ENCODE measurements at regions not wholly inside any gene's neighbourhood (a gene's known extent, or its start where the extent isn't known, plus 50 kb on each side); places are given as distances from the start of the nearest gene placed in this dataset.

DNA sequence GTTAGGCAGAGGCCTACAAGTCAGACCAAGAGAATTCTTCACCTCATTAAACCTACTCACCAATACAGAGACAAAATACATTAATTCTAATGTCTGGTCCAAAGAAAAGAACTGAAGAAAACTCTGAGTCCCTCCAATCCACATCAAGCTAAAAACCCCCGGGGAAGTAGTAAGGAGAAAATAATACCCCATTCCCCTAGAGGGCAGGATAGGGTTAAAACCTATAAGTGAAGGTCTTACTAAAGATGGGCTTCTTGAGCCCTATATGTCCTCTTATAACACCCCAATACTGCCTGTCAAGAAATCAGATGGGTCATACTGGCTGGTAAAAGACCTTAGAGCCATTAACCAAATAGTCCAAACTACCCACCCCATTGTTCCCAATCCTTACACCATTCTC lies 141.3 kb upstream of the TMEM106B start:
- Histone ChIP-seq H3K9ac (ENCODE audit: low read length) (no peak overlapping the region), H3K27me3 (replicated peaks; ENCODE audit: control insufficient read depth, insufficient read depth, low read length) (no peaks in the 10 kb centered on the region), H3K4me1 (ENCODE audit: control insufficient read depth, insufficient read depth, low read length) (no peaks in the 10 kb centered on the region), H3K36me3 (ENCODE audit: control insufficient read depth, insufficient read depth, low read length, severe bottlenecking) (no peaks in the 10 kb centered on the region), H3K9me3 (ENCODE audit: control insufficient read depth, low read length) (peaks cover 9% of the 10 kb centered on the region), H3K4me3 (ENCODE audit: low read length) (no peak overlapping the region)
- no peak for DNase-seq (ENCODE audit: low read depth)

GRCh38 chr7:12074889-12075288 lies 136.2 kb upstream of the TMEM106B start:
- no peak for DNase-seq (ENCODE audit: low read depth)
- no peaks in the 10 kb centered on the region for H3K36me3 ChIP-seq (ENCODE audit: control insufficient read depth, insufficient read depth, low read length, severe bottlenecking)
- H3K9me3 ChIP-seq (ENCODE audit: control insufficient read depth, low read length) = peaks cover 22% of the 10 kb centered on the region

GRCh38 chr7:12080006-12080405 lies 131.1 kb upstream of the TMEM106B start:
- no peaks in the 10 kb centered on the region for H3K27me3 ChIP-seq (replicated peaks; ENCODE audit: control insufficient read depth, insufficient read depth, low read length)
- no peaks in the 10 kb centered on the region for H3K4me1 ChIP-seq (ENCODE audit: control insufficient read depth, insufficient read depth, low read length)
- DNase-seq (ENCODE audit: low read depth) = no peak
- no peaks in the 10 kb centered on the region for H3K36me3 ChIP-seq (ENCODE audit: control insufficient read depth, insufficient read depth, low read length, severe bottlenecking)
- no peak overlapping the region for H3K9ac ChIP-seq (ENCODE audit: low read length)
- no peak overlapping the region for H3K4me3 ChIP-seq (ENCODE audit: low read length)
- peaks cover 10% of the 10 kb centered on the region for H3K9me3 ChIP-seq (ENCODE audit: control insufficient read depth, low read length)

More at GRCh38 chr7:12074889-12075288, 136.2 kb upstream of the TMEM106B start:
- Histone ChIP-seq H3K4me3 (ENCODE audit: low read length) (no peak overlapping the region), H3K27me3 (replicated peaks; ENCODE audit: control insufficient read depth, insufficient read depth, low read length) (no peaks in the 10 kb centered on the region), H3K4me1 (ENCODE audit: control insufficient read depth, insufficient read depth, low read length) (no peaks in the 10 kb centered on the region), H3K9ac (ENCODE audit: low read length) (no peak overlapping the region)

DNA sequence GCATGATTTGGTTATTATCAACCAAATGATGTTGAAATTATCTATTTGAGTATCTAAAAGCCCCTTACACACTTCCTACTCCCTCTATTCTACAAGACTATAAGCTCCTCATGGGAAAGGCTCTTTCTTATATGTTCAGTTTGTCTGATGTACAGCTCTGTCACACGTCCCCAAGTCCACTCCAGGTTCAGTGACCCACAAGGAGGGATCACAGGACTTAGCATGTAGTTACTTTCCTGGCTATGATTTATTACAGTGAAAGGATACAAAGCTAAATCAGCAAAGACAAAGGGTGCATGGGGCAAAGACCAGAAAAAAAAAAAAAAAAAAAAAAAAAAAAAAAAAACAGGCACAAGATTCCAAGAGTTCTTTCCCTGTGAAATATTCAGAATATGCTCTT lies 125.6 kb upstream of the TMEM106B start:
- no peaks in the 10 kb centered on the region for H3K4me1 ChIP-seq (ENCODE audit: control insufficient read depth, insufficient read depth, low read length)

DNA sequence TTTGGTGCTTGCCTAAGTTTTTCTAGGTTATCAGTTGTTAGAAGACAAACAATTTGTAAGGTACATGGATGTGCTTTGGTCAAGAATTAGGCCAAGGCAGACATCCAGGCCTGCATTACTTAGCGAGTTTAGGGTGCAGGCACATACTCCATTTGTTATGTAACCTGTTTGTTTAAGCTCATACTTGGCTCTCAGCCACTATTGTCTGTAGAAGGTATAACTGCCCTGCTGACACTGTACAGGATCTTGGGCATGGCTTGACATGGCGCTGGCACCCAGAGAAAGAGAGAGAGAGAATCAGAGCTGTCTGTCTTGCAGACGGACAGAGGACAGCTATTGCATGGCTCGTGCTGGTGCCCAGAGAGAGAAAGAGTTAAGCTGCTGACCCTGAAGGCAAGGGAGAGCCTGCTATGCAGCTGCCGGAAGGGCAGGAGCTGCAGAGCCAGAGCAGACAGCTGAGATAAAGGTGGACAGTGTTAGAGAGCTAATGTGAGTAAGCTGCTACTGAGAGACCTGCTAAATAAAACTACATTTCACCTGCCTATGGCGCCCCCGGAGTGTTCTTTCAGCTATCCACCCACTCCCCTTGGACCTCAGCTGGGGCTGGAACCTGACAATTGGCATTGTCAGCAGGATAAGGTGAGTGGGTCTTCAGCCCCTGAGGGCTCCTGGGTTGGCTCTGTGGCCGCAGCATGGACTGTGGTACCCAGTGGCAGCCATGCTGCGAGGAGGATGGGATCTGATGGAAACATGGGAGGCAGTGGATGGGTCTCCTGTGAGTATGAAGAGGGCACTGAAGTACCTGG lies 120.9 kb upstream of the TMEM106B start:
- Histone ChIP-seq H3K36me3 (ENCODE audit: control insufficient read depth, insufficient read depth, low read length, severe bottlenecking) (no peaks in the 10 kb centered on the region), H3K9me3 (ENCODE audit: control insufficient read depth, low read length) (no peaks in the 10 kb centered on the region), H3K9ac (ENCODE audit: low read length) (no peak overlapping the region), H3K4me3 (ENCODE audit: low read length) (no peak overlapping the region), H3K4me1 (ENCODE audit: control insufficient read depth, insufficient read depth, low read length) (no peaks in the 10 kb centered on the region), H3K27me3 (replicated peaks; ENCODE audit: control insufficient read depth, insufficient read depth, low read length) (no peaks in the 10 kb centered on the region)
- no peak for DNase-seq (ENCODE audit: low read depth)

More for the DNA sequence above, 125.6 kb upstream of the TMEM106B start:
- no peaks in the 10 kb centered on the region for H3K9me3 ChIP-seq (ENCODE audit: control insufficient read depth, low read length)
- no peaks in the 10 kb centered on the region for H3K27me3 ChIP-seq (replicated peaks; ENCODE audit: control insufficient read depth, insufficient read depth, low read length)
- no peak for DNase-seq (ENCODE audit: low read depth)
- no peaks in the 10 kb centered on the region for H3K36me3 ChIP-seq (ENCODE audit: control insufficient read depth, insufficient read depth, low read length, severe bottlenecking)
- no peak overlapping the region for H3K4me3 ChIP-seq (ENCODE audit: low read length)
- no peak overlapping the region for H3K9ac ChIP-seq (ENCODE audit: low read length)

GRCh38 chr7:12090757-12091221 lies 120.3 kb upstream of the TMEM106B start:
- Histone ChIP-seq H3K4me3 (ENCODE audit: low read length) (no peak overlapping the region), H3K9me3 (ENCODE audit: control insufficient read depth, low read length) (no peaks in the 10 kb centered on the region), H3K27me3 (replicated peaks; ENCODE audit: control insufficient read depth, insufficient read depth, low read length) (no peaks in the 10 kb centered on the region), H3K36me3 (ENCODE audit: control insufficient read depth, insufficient read depth, low read length, severe bottlenecking) (no peaks in the 10 kb centered on the region), H3K9ac (ENCODE audit: low read length) (no peak overlapping the region), H3K4me1 (ENCODE audit: control insufficient read depth, insufficient read depth, low read length) (no peaks in the 10 kb centered on the region)
- no peak for DNase-seq (ENCODE audit: low read depth)

DNA sequence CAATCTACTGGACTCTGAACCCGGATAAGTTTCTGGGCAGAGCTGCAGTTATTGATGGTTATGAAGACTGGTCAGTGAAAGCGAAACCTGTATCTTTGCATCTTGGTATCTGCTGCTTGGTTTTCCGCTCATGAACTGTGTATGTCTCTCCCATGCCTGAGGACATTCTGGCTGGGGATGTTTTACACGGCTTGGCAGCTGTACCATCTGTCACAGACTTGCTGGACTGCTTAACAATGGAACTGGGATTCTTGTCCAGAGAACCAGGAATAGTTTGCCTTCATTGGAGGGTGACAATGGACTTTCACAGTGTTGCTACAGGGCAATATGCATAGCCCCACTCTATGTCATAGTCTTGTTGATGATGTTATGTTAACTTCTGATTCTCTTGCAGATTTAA lies 119.9 kb upstream of the TMEM106B start:
- no peaks in the 10 kb centered on the region for H3K36me3 ChIP-seq (ENCODE audit: control insufficient read depth, insufficient read depth, low read length, severe bottlenecking)
- no peak overlapping the region for H3K4me3 ChIP-seq (ENCODE audit: low read length)
- DNase-seq (ENCODE audit: low read depth) = no peak
- H3K4me1 ChIP-seq (ENCODE audit: control insufficient read depth, insufficient read depth, low read length) = no peaks in the 10 kb centered on the region
- no peaks in the 10 kb centered on the region for H3K9me3 ChIP-seq (ENCODE audit: control insufficient read depth, low read length)
- no peak overlapping the region for H3K9ac ChIP-seq (ENCODE audit: low read length)
- no peaks in the 10 kb centered on the region for H3K27me3 ChIP-seq (replicated peaks; ENCODE audit: control insufficient read depth, insufficient read depth, low read length)

GRCh38 chr7:12092499-12093130 lies 118.5 kb upstream of the TMEM106B start:
- Histone ChIP-seq H3K27me3 (replicated peaks; ENCODE audit: control insufficient read depth, insufficient read depth, low read length) (no peaks in the 10 kb centered on the region), H3K4me3 (ENCODE audit: low read length) (no peak overlapping the region), H3K9me3 (ENCODE audit: control insufficient read depth, low read length) (no peaks in the 10 kb centered on the region), H3K9ac (ENCODE audit: low read length) (no peak overlapping the region), H3K36me3 (ENCODE audit: control insufficient read depth, insufficient read depth, low read length, severe bottlenecking) (no peaks in the 10 kb centered on the region), H3K4me1 (ENCODE audit: control insufficient read depth, insufficient read depth, low read length) (no peaks in the 10 kb centered on the region)
- no peak for DNase-seq (ENCODE audit: low read depth)

DNA sequence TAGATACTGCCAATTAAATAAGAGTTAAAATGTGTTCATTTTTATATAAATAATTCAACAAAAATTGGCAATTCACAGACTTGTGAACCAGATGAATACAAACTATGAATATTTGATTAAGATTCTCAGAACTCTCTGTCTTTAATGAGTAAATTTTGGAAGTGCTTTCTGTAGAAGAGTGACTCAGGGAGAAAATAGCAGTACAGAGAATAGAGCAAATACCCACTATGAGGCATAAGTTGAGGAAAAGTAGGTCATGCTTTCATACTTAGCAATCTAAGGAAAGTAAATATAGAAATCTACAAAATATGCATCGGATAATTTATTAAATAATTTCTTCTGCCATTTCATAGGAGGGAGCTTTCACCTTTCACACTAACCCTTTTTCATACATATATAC lies 117.7 kb upstream of the TMEM106B start:
- H3K27me3 ChIP-seq (replicated peaks; ENCODE audit: control insufficient read depth, insufficient read depth, low read length) = no peaks in the 10 kb centered on the region
- H3K4me3 ChIP-seq (ENCODE audit: low read length) = no peak overlapping the region
- H3K9me3 ChIP-seq (ENCODE audit: control insufficient read depth, low read length) = no peaks in the 10 kb centered on the region
- no peaks in the 10 kb centered on the region for H3K4me1 ChIP-seq (ENCODE audit: control insufficient read depth, insufficient read depth, low read length)
- H3K9ac ChIP-seq (ENCODE audit: low read length) = no peak overlapping the region
- DNase-seq (ENCODE audit: low read depth) = peak; percentile 8
- H3K36me3 ChIP-seq (ENCODE audit: control insufficient read depth, insufficient read depth, low read length, severe bottlenecking) = no peaks in the 10 kb centered on the region

- DNase-seq (ENCODE audit: low read depth) = no peak
- Histone ChIP-seq H3K36me3 (ENCODE audit: control insufficient read depth, insufficient read depth, low read length, severe bottlenecking) (no peaks in the 10 kb centered on the region), H3K4me1 (ENCODE audit: control insufficient read depth, insufficient read depth, low read length) (no peaks in the 10 kb centered on the region), H3K27me3 (replicated peaks; ENCODE audit: control insufficient read depth, insufficient read depth, low read length) (no peaks in the 10 kb centered on the region), H3K9ac (ENCODE audit: low read length) (no peak overlapping the region), H3K4me3 (ENCODE audit: low read length) (no peak overlapping the region), H3K9me3 (ENCODE audit: control insufficient read depth, low read length) (no peaks in the 10 kb centered on the region)
Measured at GRCh38 chr7:12094365-12094921, 116.7 kb upstream of the TMEM106B start.

GRCh38 chr7:12102126-12102525 lies 109.0 kb upstream of the TMEM106B start:
- DNase-seq (ENCODE audit: low read depth) = no peak
- no peaks in the 10 kb centered on the region for H3K36me3 ChIP-seq (ENCODE audit: control insufficient read depth, insufficient read depth, low read length, severe bottlenecking)
- H3K27me3 ChIP-seq (replicated peaks; ENCODE audit: control insufficient read depth, insufficient read depth, low read length) = no peaks in the 10 kb centered on the region
- no peaks in the 10 kb centered on the region for H3K9me3 ChIP-seq (ENCODE audit: control insufficient read depth, low read length)
- H3K4me3 ChIP-seq (ENCODE audit: low read length) = no peak overlapping the region
- no peak overlapping the region for H3K9ac ChIP-seq (ENCODE audit: low read length)
- H3K4me1 ChIP-seq (ENCODE audit: control insufficient read depth, insufficient read depth, low read length) = peaks cover 1% of the 10 kb centered on the region

All from adipocyte (in vitro differentiated cells).